ENCODE measurements at regions not wholly inside any gene's neighbourhood (a gene's known extent, or its start where the extent isn't known, plus 50 kb on each side); places are given as distances from the start of the nearest gene placed in this dataset.

DNA sequence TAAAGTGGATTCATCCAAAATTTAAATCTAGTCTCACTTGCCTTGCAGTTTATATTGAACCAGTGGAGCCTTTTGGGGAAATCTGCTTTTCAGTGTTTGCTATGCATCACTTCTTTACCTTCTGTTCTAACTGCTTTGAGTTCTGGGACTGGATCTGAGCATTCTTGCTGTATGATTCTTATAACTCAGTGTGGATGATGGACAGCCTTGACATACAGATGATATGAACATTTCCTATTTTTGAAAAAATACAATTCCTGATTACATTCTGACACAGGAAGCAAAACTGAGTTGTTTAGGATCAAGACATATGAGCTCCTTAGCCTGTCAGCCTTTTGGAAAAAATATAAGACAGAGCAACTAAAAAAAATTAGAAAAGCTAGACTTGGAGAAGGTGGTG is 115.2 kb downstream of the DISP1 start:
- Histone ChIP-seq H3K4me1 (no peaks in the 10 kb centered on the region), H3K27ac (no peak overlapping the region), H3K9me3 (no peaks in the 10 kb centered on the region), H3K4me3 (no peak overlapping the region), H3K4me2 (no peak overlapping the region)
- no peak for TF ChIP-seq HDAC2 (IDR thresholded peaks at IDR 0.05)
- no peak for TF ChIP-seq HOXA7 (CRISPR knock-in tag; IDR thresholded peaks at IDR 0.05)
- TF ChIP-seq RARB (CRISPR knock-in tag; IDR thresholded peaks at IDR 0.05) = no peak
- TF ChIP-seq RAD21 (conservative IDR thresholded peaks at IDR 0.05 in 1 of 2, IDR thresholded peaks at IDR 0.05 in 1 of 2) = no peak
- no peak for TF ChIP-seq EHF (CRISPR knock-in tag; IDR thresholded peaks at IDR 0.05)
- no peak for TF ChIP-seq TFCP2L1 (CRISPR knock-in tag; IDR thresholded peaks at IDR 0.05)
- ATAC-seq = no peak
- FAIRE-seq = no peak
- ChIA-PET CTCF (no interaction called here), POLR2A (no interaction called here)
- DNase-seq (ENCODE audit: low read depth in 1 of 2, low spot score in 1 of 2) = no peak

DNA sequence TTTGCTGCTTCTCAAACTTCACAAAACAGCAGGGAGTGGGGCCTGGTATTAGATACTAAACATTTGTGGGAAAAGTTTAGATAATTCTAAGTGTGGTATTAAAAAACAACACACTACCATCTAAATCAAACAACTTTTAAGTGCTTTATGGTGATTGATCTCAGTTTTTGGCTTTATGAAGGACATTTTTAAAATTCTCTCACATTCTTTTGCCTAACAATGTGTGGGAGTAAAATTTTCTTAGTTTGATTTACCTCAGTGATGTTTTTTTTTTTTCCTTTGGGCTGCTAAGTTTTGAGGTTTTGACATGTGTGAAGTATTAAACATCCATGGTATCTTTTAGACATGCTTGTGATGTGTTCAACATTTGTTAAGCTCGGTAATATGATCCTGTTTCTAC is 116.2 kb downstream of the DISP1 start:
- no peak for ATAC-seq
- H3K4me2 ChIP-seq = no peak overlapping the region
- ChIA-PET POLR2A (no interaction called here), CTCF (no interaction called here)
- TF ChIP-seq RCOR1 (IDR thresholded peaks at IDR 0.05; ENCODE audit: low read depth, low read length) = no peak
- no peak overlapping the region for H3K4me3 ChIP-seq
- no peak overlapping the region for H3K27ac ChIP-seq
- FAIRE-seq = no peak
- DNase-seq (ENCODE audit: low read depth in 1 of 2, low spot score in 1 of 2) = no peak
- no peaks in the 10 kb centered on the region for H3K9me3 ChIP-seq
- no peaks in the 10 kb centered on the region for H3K4me1 ChIP-seq
- 40% methylated on average over 1 of the region's 1 CpG for WGBS (ENCODE audit: missing lambda C conversion rate)

DNA sequence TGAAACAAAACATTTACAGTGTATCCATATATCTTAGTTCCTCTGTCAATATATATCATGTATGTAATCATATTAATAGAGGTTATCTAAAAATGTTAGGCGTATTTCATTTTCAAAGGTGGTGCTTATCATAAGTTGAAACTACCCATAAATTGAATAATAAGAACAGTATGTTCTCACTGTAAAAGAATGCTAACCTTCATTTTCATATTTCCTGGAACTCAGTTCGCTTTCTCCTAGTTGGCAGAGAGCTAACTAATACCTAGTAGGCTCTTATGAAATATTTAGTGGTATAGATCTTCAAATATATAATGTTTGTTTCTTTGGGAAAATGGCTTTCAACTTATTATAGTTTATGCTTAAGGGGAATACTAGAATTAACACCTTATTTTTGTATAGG is 118.4 kb downstream of the DISP1 start:
- 77% methylated on average over 2 of the region's 2 CpGs for WGBS (ENCODE audit: missing lambda C conversion rate)
- Histone ChIP-seq H3K4me3 (no peak overlapping the region), H3K4me1 (no peaks in the 10 kb centered on the region), H3K4me2 (no peak overlapping the region), H3K9me3 (no peaks in the 10 kb centered on the region), H3K27ac (no peak overlapping the region)
- FAIRE-seq (no peak), ATAC-seq (no peak), DNase-seq (ENCODE audit: low read depth in 1 of 2, low spot score in 1 of 2) (no peak)
- POLR2A ChIA-PET = no interaction called here
- CTCF ChIA-PET = interaction anchor here (1.4 kb wide), 1 partner anchor 9 kb away, joined by 4 read pairs; no protein-coding TSS in a partner anchor
- TF ChIP-seq RFX5 (IDR thresholded peaks at IDR 0.05) (no peak), CHD2 (IDR thresholded peaks at IDR 0.05; ENCODE audit: low read length, partially characterized antibody) (no peak), NFE2L2 (conservative IDR thresholded peaks at IDR 0.05; ENCODE audit: low read length) (no peak), PHF8 (IDR thresholded peaks at IDR 0.05; ENCODE audit: borderline replicate concordance, low read depth) (no peak), FOSL2 (IDR thresholded peaks at IDR 0.05) (no peak), FOSL2 (CRISPR knock-in tag; IDR thresholded peaks at IDR 0.05) (no peak)
- TF ChIP-seq, protein P1, sequence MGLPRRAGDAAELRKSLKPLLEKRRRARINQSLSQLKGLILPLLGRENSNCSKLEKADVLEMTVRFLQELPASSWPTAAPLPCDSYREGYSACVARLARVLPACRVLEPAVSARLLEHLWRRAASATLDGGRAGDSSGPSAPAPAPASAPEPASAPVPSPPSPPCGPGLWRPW (IDR thresholded peaks at IDR 0.05) = no peak

DNA sequence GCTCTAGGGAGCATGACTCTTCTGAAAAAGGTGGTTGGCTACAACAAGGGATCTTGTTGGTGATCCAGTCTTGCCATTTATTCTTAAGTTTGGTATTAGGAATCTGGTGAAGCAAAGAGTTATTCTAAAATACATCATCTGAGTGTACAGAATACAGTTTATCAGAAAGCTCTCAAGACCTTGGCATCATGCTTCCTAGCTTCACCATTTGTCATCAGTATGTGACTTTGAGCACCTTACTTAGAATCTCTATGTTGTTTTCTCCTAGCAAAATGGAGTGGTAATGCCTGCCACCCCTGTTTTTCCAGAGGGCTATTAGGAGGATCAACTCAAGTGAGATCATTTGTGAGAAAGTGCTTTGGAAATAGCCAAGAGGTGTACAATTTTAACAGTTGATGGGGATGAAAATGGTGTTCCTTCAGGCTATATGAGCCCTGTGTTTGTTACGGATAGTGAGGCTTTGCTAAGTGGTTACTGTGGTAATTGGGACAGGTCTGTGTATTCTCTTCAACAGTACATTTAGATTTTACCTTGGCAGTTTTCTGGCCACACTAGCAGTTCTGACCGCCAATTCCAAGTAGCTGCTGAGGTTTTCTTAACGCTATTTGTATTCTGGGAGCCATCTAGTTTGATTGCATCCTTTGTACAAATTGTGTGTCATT is 120.5 kb downstream of the DISP1 start:
- 74% methylated on average over 3 of the region's 3 CpGs for WGBS (ENCODE audit: missing lambda C conversion rate)
- TF ChIP-seq KDM5A (IDR thresholded peaks at IDR 0.05) (no peak), JUNB (IDR thresholded peaks at IDR 0.05) (no peak), HEYL (CRISPR knock-in tag; IDR thresholded peaks at IDR 0.05) (no peak), RNF2 (IDR thresholded peaks at IDR 0.05; ENCODE audit: borderline replicate concordance, low read depth) (no peak), RCOR1 (IDR thresholded peaks at IDR 0.05; ENCODE audit: low read depth, low read length) (no peak), ZC3H11A (IDR thresholded peaks at IDR 0.05) (no peak), CEBPB (IDR thresholded peaks at IDR 0.05) (no peak), RARB (CRISPR knock-in tag; IDR thresholded peaks at IDR 0.05) (no peak), CHD4 (IDR thresholded peaks at IDR 0.05; ENCODE audit: borderline replicate concordance) (no peak), ZNF302 (CRISPR knock-in tag; IDR thresholded peaks at IDR 0.05) (no peak), GATA3 (IDR thresholded peaks at IDR 0.05; ENCODE audit: borderline replicate concordance) (no peak), CBX8 (IDR thresholded peaks at IDR 0.05) (no peak), MYC (IDR thresholded peaks at IDR 0.05; ENCODE audit: borderline replicate concordance, low read length) (no peak), TFCP2L1 (CRISPR knock-in tag; IDR thresholded peaks at IDR 0.05) (no peak), FOXS1 (CRISPR knock-in tag; IDR thresholded peaks at IDR 0.05) (no peak)
- TF ChIP-seq, protein P1 (IDR thresholded peaks at IDR 0.05) = no peak
- TF ChIP-seq, protein P2, sequence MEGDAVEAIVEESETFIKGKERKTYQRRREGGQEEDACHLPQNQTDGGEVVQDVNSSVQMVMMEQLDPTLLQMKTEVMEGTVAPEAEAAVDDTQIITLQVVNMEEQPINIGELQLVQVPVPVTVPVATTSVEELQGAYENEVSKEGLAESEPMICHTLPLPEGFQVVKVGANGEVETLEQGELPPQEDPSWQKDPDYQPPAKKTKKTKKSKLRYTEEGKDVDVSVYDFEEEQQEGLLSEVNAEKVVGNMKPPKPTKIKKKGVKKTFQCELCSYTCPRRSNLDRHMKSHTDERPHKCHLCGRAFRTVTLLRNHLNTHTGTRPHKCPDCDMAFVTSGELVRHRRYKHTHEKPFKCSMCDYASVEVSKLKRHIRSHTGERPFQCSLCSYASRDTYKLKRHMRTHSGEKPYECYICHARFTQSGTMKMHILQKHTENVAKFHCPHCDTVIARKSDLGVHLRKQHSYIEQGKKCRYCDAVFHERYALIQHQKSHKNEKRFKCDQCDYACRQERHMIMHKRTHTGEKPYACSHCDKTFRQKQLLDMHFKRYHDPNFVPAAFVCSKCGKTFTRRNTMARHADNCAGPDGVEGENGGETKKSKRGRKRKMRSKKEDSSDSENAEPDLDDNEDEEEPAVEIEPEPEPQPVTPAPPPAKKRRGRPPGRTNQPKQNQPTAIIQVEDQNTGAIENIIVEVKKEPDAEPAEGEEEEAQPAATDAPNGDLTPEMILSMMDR (IDR thresholded peaks at IDR 0.05) = no peak
- TF ChIP-seq, protein P3, sequence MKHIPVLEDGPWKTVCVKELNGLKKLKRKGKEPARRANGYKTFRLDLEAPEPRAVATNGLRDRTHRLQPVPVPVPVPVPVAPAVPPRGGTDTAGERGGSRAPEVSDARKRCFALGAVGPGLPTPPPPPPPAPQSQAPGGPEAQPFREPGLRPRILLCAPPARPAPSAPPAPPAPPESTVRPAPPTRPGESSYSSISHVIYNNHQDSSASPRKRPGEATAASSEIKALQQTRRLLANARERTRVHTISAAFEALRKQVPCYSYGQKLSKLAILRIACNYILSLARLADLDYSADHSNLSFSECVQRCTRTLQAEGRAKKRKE (CRISPR knock-in tag; IDR thresholded peaks at IDR 0.05; ENCODE audit: low read depth) = no peak
- TF ChIP-seq, protein P4, sequence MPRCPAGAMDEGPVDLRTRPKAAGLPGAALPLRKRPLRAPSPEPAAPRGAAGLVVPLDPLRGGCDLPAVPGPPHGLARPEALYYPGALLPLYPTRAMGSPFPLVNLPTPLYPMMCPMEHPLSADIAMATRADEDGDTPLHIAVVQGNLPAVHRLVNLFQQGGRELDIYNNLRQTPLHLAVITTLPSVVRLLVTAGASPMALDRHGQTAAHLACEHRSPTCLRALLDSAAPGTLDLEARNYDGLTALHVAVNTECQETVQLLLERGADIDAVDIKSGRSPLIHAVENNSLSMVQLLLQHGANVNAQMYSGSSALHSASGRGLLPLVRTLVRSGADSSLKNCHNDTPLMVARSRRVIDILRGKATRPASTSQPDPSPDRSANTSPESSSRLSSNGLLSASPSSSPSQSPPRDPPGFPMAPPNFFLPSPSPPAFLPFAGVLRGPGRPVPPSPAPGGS (IDR thresholded peaks at IDR 0.05) = no peak
- H3K4me2 ChIP-seq = no peak overlapping the region
- POLR2A ChIA-PET = no interaction called here
- no peaks in the 10 kb centered on the region for H3K4me1 ChIP-seq
- no peak overlapping the region for H3K4me3 ChIP-seq
- FAIRE-seq (no peak), DNase-seq (ENCODE audit: low read depth in 1 of 2, low spot score in 1 of 2) (no peak), ATAC-seq (no peak)
- H3K9me3 ChIP-seq = no peaks in the 10 kb centered on the region
- no peak overlapping the region for H3K27ac ChIP-seq
- CTCF ChIA-PET = interaction anchor here (1.0 kb wide), 1 partner anchor 10 kb away, joined by 4 read pairs; no protein-coding TSS in a partner anchor
